ENCODE measurements at regions not wholly inside any gene's neighbourhood (a gene's known extent, or its start where the extent isn't known, plus 50 kb on each side); places are given as distances from the start of the nearest gene placed in this dataset.

GRCh38 chr16:35732046-35732810 is 2272.8 kb downstream of the TP53TG3F start:
- no peak for DNase-seq (ENCODE audit: low spot score)

- no peak for DNase-seq (ENCODE audit: low spot score)
Measured at GRCh38 chr16:35733278-35733965, 2274.0 kb downstream of the TP53TG3F start.

- DNase-seq (ENCODE audit: low spot score), result no peak
Measured at GRCh38 chr16:35733971-35734702, 2274.7 kb downstream of the TP53TG3F start.

GRCh38 chr16:35734728-35735402 is 2275.5 kb downstream of the TP53TG3F start:
- DNase-seq (ENCODE audit: low spot score), result no peak

- no peak for DNase-seq (ENCODE audit: low spot score)
Measured at GRCh38 chr16:35735403-35736251, 2276.2 kb downstream of the TP53TG3F start.

- DNase-seq (ENCODE audit: low spot score), result no peak
Measured at GRCh38 chr16:35736546-35736945, 2277.1 kb downstream of the TP53TG3F start.

GRCh38 chr16:35737076-35737475 is 2277.7 kb downstream of the TP53TG3F start:
- DNase-seq (ENCODE audit: low spot score), result no peak

- no peak for DNase-seq (ENCODE audit: low spot score)
Measured at GRCh38 chr16:35741546-35741945, 2282.1 kb downstream of the TP53TG3F start.

GRCh38 chr16:35743101-35743692 is 2283.8 kb downstream of the TP53TG3F start:
- DNase-seq (ENCODE audit: low spot score), result no peak

GRCh38 chr16:35744084-35744483 is 2284.7 kb downstream of the TP53TG3F start:
- DNase-seq (ENCODE audit: low spot score), result no peak

- DNase-seq (ENCODE audit: low spot score), result no peak
Measured at GRCh38 chr16:35744726-35745125, 2285.3 kb downstream of the TP53TG3F start.

- no peak for DNase-seq (ENCODE audit: low spot score)
Measured at GRCh38 chr16:35745191-35745590, 2285.8 kb downstream of the TP53TG3F start.

GRCh38 chr16:35745821-35746248 is 2286.4 kb downstream of the TP53TG3F start:
- no peak for DNase-seq (ENCODE audit: low spot score)

GRCh38 chr16:35746281-35746962 is 2287.0 kb downstream of the TP53TG3F start:
- no peak for DNase-seq (ENCODE audit: low spot score)

GRCh38 chr16:35746963-35747657 is 2287.7 kb downstream of the TP53TG3F start:
- DNase-seq (ENCODE audit: low spot score), result no peak

- no peak for DNase-seq (ENCODE audit: low spot score)
Measured at GRCh38 chr16:35747658-35748455, 2288.4 kb downstream of the TP53TG3F start.

- no peak for DNase-seq (ENCODE audit: low spot score)
Measured at GRCh38 chr16:35748621-35749252, 2289.3 kb downstream of the TP53TG3F start.

All from SK-N-DZ (cell line).